Ovary (tissue), 7 donors: ENCODE measurements at regions not wholly inside any gene's neighbourhood (a gene's known extent, or its start where the extent isn't known, plus 50 kb on each side); places are given as distances from the start of the nearest gene placed in this dataset.

Experiments used
- DNase-seq, 5 donors: peaks; one replicate each; pipeline ENCODE4 v3.0.0-alpha.2; 2019 to 2020
- H3K27ac ChIP-seq, 2 donors: fragments of 200-600 bp; one replicate each; pipeline versions ENCODE4 v1.5.1 to v1.8.0; 2019 to 2022
- H3K27me3 ChIP-seq: fragments of 200-600 bp; one replicate; pipeline ENCODE4 v1.8.0; 2022
- H3K36me3 ChIP-seq: fragments of 200-600 bp; sonication (generic); one replicate; pipeline ENCODE4 v1.5.1; 2019
- H3K4me1 ChIP-seq: one replicate; pipeline ENCODE4 v1.8.1; 2013; ENCODE audit warnings: mild to moderate bottlenecking, moderate library complexity; ENCODE audit not compliant: insufficient read depth
- H3K4me3 ChIP-seq: fragments of 200-600 bp; sonication (generic); one replicate; pipeline ENCODE4 v1.5.1; 2017
- H3K9me3 ChIP-seq, 2 donors: fragments of 200-600 bp in 1 of 2; sonication (generic) in 1 of 2; one replicate each; pipeline versions ENCODE4 v1.5.1 to v1.8.1; 2013 to 2019; ENCODE audit warnings: mild to moderate bottlenecking in 1 of 2, moderate library complexity in 1 of 2
- CTCF ChIP-seq, 3 donors: fragments of 450-650 bp in 2 of 3; fragments of 200-600 bp in 1 of 3; IDR thresholded peaks; one replicate each; pipeline versions ENCODE4 v1.5.1 to v1.8.0; 2016 to 2022; ENCODE audit warnings: antibody characterized with exemption in 3 of 3, mild to moderate bottlenecking in 1 of 3
- EP300 ChIP-seq: sonication (generic); formaldehyde crosslinking; IDR thresholded peaks from one replicate; pipeline ENCODE4 v1.6.1; 2017; ENCODE audit warnings: antibody characterized with exemption
- POLR2A ChIP-seq: fragments of 450-650 bp; IDR thresholded peaks from one replicate; pipeline ENCODE4 v1.6.1; 2017; ENCODE audit warnings: antibody characterized with exemption, mild to moderate bottlenecking, moderate library complexity
- WGBS, 3 donors: extraction: QIAGEN DNeasy Blood & Tissue Kit in 1 of 3; methylation state at CpG; one replicate each; pipeline versions ENCODE4 v1.1.5 to v1.1.7; 2013 to 2017; 5-methylcytosine and 5-hydroxymethylcytosine counted together
- intact Hi-C, 4 donors: fragments of 100-400 bp; cut with DNase I; formaldehyde crosslinking; loops; one replicate each; pipeline versions ENCODE4 v1.11.0 to v1.15.1; 2022 to 2023
- donor health status: DM: no; HTN: no; CAD: no; lungs with moderate emphysema.
- donor health status: DM: no; HTN: no; CAD: no.
- donor health status: Bipolar disorder and iron deficiency.
- donor health status: DM: no; HTN: no; CAD: no.
- donor health status: DM: yes; HTN: yes; CAD: no.

DNA sequence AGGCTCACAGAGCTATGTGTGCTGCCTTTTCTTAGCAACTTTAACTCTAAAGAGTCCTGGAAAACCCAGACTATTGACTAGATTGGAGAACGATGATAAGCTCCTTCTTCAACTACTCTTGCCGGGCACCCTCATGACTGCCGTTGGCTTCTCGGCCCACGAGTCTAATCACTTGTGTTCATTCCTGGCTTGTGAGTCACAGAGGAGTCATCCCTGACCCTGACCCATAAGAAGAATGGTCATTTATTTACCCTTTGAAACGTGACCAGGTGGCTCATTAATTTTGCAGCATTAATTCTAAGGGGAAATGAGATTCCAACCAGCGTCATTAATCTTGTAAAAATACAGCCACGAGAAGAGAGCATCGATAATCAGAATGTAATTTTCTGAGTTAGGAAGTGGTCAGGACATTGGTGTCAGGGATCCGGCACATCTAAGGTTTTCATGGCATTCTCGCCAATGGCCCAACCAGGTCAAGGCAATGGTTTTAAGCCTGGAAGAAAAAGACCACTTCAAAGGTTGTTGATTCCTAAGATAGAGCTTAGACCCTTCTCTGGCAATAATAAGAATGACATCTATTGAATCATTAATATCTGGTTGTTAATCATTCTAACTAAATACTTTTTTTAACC lies 183.6 kb upstream of the RUNX1 start:
- no peak overlapping the region for H3K27ac ChIP-seq
- 19 to 26% (median 20%) methylated on average over 11 of the region's 11 CpGs for WGBS, 3 donors

GRCh38 chr21:35231090-35231489 lies 182.0 kb upstream of the RUNX1 start:
- Histone ChIP-seq H3K4me3 (no peak overlapping the region), H3K36me3 (no peaks in the 10 kb centered on the region), H3K27me3 (no peaks in the 10 kb centered on the region), H3K27ac (no peak overlapping the region), H3K9me3 (no peaks in the 10 kb centered on the region), H3K4me1 (peaks cover 9% of the 10 kb centered on the region)
- DNase-seq = no peak
- TF ChIP-seq CTCF (IDR thresholded peaks at IDR 0.05) (no peak), EP300 (no peak), POLR2A (no peak)
- intact Hi-C loops = no loop called here
- 79 to 90% (median 83%) methylated on average over 2 of the region's 2 CpGs for WGBS, 3 donors

More for the DNA sequence above, 183.6 kb upstream of the RUNX1 start:
- no peaks in the 10 kb centered on the region for H3K9me3 ChIP-seq
- H3K27me3 ChIP-seq = no peaks in the 10 kb centered on the region
- intact Hi-C loops = no loop called here
- H3K4me1 ChIP-seq = peaks cover 6% of the 10 kb centered on the region
- no peak for TF ChIP-seq CTCF (IDR thresholded peaks at IDR 0.05)
- no peak for TF ChIP-seq POLR2A
- no peak for TF ChIP-seq EP300
- H3K36me3 ChIP-seq = no peaks in the 10 kb centered on the region
- H3K4me3 ChIP-seq = no peak overlapping the region
- DNase-seq = peak in 2 of 5 donors; percentile 37 to 52

- Histone ChIP-seq H3K4me1 (peaks cover 9% of the 10 kb centered on the region), H3K27ac (no peak overlapping the region), H3K36me3 (no peaks in the 10 kb centered on the region), H3K9me3 (no peaks in the 10 kb centered on the region), H3K4me3 (no peak overlapping the region), H3K27me3 (no peaks in the 10 kb centered on the region)
- 17 to 26% (median 25%) methylated on average over 3 of the region's 3 CpGs for WGBS, 3 donors
- no peak for DNase-seq
- TF ChIP-seq EP300 = no peak
- no peak for TF ChIP-seq POLR2A
- TF ChIP-seq CTCF (IDR thresholded peaks at IDR 0.05) = no peak
- intact Hi-C loops = no loop called here
These were observed 180.2 kb upstream of the RUNX1 start for GRCh38 chr21:35229290-35229689.

- Histone ChIP-seq H3K27ac (no peak overlapping the region), H3K27me3 (no peaks in the 10 kb centered on the region), H3K9me3 (no peaks in the 10 kb centered on the region), H3K4me1 (peaks cover 11% of the 10 kb centered on the region), H3K36me3 (no peaks in the 10 kb centered on the region), H3K4me3 (no peak overlapping the region)
- no peak for DNase-seq
- intact Hi-C loops = no loop called here
- TF ChIP-seq POLR2A (no peak), CTCF (IDR thresholded peaks at IDR 0.05) (no peak), EP300 (no peak)
- 92 to 96% (median 94%) methylated on average over 5 of the region's 5 CpGs for WGBS, 3 donors
These were observed 178.7 kb upstream of the RUNX1 start for GRCh38 chr21:35227786-35228185.
